NCI-H1417 treated with DMSO at 0.1 percent for 48 hours (cell line): ENCODE measurements at regions not wholly inside any gene's neighbourhood (a gene's known extent, or its start where the extent isn't known, plus 50 kb on each side); places are given as distances from the start of the nearest gene placed in this dataset.
"Not testable (repeated sequence)": the region's sequence is repeated elsewhere in the genome, so short reads cannot be mapped to it uniquely, and the experiment has no call there.

Source experiments
- DNase-seq: peaks from one replicate; lab custom pipeline; 2025; lab: John Stamatoyannopoulos, UW

- no peak for DNase-seq
Measured at GRCh38 chr18:39600894-39601293, 2035.3 kb upstream of the CELF4 start.

- no peak for DNase-seq
Measured at GRCh38 chr18:39599251-39599650, 2033.7 kb upstream of the CELF4 start.

GRCh38 chr18:39596891-39597290 lies 2031.3 kb upstream of the CELF4 start:
- DNase-seq: no peak

- no peak for DNase-seq
Measured at GRCh38 chr18:39596221-39596620, 2030.6 kb upstream of the CELF4 start.

GRCh38 chr18:39594206-39594605 lies 2028.6 kb upstream of the CELF4 start:
- no peak for DNase-seq

- no peak for DNase-seq
Measured at GRCh38 chr18:39591649-39592048, 2026.1 kb upstream of the CELF4 start.

GRCh38 chr18:39589496-39589895 lies 2023.9 kb upstream of the CELF4 start:
- no peak for DNase-seq

GRCh38 chr18:39587586-39587985 lies 2022.0 kb upstream of the CELF4 start:
- no peak for DNase-seq

GRCh38 chr18:39586741-39587140 lies 2021.1 kb upstream of the CELF4 start:
- DNase-seq: no peak

- DNase-seq: no peak
Measured at GRCh38 chr18:39574897-39575296, 2009.3 kb upstream of the CELF4 start.

GRCh38 chr18:39571511-39571910 lies 2005.9 kb upstream of the CELF4 start:
- DNase-seq: no peak

GRCh38 chr18:39565551-39566230 lies 2000.1 kb upstream of the CELF4 start:
- DNase-seq: not testable (repeated sequence)

- DNase-seq: no peak
Measured at GRCh38 chr18:39564716-39565115, 1999.1 kb upstream of the CELF4 start.

- no peak for DNase-seq
Measured at GRCh38 chr18:39561126-39561525, 1995.5 kb upstream of the CELF4 start.

- no peak for DNase-seq
Measured at GRCh38 chr18:39558658-39559057, 1993.1 kb upstream of the CELF4 start.

- DNase-seq: no peak
Measured at GRCh38 chr18:39555496-39555895, 1989.9 kb upstream of the CELF4 start.

- DNase-seq: no peak
Measured at GRCh38 chr18:39550701-39551100, 1985.1 kb upstream of the CELF4 start.

GRCh38 chr18:39549144-39549543 lies 1983.5 kb upstream of the CELF4 start:
- no peak for DNase-seq

- DNase-seq: no peak
Measured at GRCh38 chr18:39531659-39532058, 1966.1 kb upstream of the CELF4 start.

GRCh38 chr18:39529358-39529757 lies 1963.8 kb upstream of the CELF4 start:
- no peak for DNase-seq

GRCh38 chr18:39527465-39527864 lies 1961.9 kb upstream of the CELF4 start:
- DNase-seq: no peak

- DNase-seq: no peak
Measured at GRCh38 chr18:39524370-39524769, 1958.8 kb upstream of the CELF4 start.

GRCh38 chr18:39523281-39523680 lies 1957.7 kb upstream of the CELF4 start:
- DNase-seq: no peak

- no peak for DNase-seq
Measured at GRCh38 chr18:39521164-39521563, 1955.6 kb upstream of the CELF4 start.
